ENCODE measurements at regions not wholly inside any gene's neighbourhood (a gene's known extent, or its start where the extent isn't known, plus 50 kb on each side); places are given as distances from the start of the nearest gene placed in this dataset.

DNA sequence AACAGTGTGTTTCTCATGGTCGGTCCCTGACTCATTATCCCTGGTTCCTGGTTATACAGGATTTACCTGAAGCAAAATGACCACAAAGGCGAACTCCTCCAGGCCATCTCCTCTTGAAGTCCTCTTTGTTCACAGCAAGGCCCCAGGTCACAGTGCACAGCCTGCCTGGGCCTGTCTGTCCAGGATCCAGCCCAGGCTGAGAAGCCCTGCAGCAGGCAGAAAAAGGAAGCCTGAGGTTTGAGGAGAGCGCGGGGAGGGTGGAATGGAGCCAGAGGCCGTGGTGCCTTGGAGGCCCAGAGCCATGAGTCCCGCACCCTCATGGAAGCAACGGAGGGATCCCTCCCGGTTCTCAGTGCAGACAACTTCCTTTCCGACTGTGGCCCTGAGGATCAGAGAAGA, 136.8 kb upstream of the IRF2BP2 start:
- no peak for DNase-seq

DNA sequence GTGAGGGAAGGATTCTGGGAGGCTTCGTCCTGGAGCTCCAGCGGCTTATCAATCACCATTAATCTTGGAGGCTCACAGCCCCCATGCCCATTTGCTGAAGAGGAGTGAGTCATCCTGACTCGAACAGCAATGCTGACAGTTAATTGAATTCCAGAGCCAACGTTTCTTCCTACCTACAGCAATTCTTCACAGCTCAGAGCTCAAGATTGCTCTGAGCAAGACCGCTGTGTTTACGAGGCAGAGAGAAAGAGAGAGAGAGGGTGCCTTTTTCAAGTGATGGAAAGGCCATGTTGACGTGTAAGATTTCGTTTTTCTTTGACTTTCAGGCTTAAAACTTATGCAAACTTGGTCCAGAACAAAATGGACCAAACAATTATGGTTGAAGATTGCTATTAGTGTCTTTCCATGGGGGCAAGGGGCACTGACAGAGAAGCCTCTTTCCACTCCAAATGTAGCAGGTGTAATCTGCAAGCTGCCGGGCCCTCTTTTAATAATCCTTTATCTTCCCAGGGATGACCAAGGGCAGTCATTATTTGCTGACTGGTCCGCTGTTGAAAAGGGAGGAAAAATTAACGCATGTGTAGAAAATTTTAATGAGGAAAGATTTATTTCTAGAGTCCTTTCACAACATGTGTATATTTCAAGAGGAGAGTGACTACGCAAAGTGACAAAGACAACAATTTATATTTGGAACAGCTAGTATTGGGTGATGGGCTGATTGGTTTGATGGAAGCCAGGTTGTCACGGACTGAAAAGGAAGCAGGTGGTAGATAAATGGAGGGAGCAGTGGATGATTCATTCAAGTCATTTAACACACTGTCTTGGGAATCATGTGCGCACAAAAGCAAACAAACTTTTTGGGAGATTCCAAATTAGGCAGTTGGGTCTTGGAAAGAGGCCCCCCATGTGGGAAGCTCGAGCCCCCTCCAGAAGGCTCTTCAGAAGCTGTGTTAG, 136.1 kb upstream of the IRF2BP2 start:
- DNase-seq, result no peak

DNA sequence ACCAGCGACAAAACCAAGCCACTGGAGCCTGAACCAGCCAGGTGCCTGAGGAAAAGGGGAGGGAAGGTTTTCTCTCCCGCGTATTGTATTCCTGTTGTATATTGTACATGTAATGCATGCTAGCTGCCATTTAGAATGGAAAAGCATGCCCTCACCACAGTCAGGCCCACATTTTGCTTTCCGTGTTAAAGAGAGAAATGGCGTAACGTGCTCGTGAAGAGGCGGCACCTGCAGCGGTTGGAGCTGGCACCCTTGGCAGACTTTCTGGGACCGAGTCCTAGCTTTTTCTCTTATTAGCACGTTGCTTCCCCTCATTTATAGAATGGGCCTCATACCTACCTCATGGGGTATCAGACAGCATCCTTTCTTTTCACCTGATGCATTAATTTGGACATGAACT, 135.3 kb upstream of the IRF2BP2 start:
- no peak for DNase-seq

DNA sequence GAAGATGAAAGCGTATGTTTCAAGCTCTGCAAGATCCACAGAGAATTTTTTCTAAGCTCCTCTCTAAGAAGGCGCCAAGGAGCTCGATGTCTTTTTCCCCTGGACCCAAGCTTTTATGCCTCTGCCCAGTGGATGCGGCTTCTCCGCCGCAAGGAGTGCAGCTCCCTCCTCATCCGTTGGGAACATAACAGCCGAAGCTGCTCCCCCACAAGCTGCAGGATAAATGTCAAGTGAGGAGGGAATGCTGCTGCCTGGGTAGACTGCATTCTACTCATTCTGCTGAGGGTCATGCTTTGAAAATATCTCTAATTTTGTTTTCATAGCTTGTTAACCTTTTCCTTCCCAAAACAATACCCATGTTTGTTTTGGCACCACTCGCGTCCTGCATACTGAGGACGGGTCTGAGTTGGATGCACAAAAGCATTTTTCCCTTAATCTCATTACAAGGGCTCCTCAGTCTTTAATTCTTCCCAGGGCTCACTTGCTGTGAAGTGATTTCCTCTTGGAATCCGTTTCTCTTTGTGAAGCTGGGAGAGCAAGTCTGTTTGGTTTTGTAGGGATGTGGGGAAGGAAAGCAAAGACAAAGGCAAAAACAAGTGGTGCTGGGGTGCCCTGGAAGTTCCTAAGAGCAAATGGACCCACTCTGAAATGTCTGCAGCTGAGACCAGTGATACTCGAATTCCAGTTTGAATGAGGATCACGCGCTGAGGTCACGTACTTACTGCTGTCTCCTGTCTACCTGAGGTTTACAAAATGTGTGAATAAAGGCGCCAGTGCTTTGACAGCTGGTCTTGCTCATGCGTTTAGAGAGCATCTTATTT, 134.0 kb upstream of the IRF2BP2 start:
- DNase-seq, result no peak

DNA sequence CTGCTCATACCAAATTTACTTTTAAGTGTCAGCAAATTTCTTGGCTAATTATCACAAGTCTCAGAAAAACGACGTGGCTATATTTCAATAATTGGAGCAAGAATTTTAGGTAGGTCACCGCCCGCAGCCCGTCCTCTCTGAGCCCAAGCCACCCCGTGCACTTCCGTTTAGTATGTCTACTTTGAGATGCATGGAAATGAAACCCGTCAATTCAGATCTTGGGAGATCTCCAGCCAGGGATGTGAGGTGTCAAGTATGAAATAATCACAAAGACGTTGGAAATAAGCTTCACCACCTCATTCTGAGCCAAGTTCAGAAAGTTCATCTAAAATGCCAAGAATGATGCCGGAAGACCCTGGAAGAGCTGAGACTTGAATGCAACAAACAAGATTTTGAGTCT, 132.6 kb upstream of the IRF2BP2 start:
- DNase-seq, result no peak

DNA sequence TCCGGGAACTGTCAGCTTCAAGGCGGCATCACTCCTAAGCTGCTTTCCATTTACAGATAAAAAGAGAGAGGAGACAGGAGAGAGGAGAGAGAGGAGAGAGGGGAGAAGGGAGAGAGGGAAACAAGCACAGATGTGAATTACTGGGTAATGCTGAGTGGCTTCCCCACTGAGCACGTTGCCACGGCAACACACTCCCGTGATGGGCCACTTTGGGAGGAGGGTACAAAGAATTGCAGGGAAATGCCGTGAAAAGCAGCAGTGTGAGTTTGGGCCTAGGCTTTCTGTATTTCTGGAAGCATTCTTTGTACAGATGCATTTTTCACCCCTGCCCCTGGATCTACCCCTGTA, 128.0 kb upstream of the IRF2BP2 start:
- peak; percentile 57 for DNase-seq

DNA sequence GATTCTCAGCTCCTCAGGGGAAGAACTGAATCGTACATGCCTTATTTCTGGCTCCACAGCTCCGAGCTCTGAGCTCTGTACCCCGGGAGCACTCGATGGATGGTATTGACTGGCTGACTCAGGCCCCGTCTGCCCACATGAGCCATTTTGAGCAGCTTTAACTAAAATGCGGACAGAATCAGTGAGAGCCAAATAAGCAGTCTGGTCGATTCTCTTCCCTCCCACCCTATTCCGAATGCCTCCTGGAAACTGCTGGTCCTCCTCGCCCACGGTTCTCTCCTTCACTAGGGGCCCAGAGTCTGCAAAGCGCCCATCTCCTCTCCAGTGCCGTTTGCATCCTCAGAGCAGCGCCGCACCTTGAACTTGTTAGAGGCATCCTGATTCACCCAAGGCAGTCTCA, 125.9 kb upstream of the IRF2BP2 start:
- DNase-seq, result no peak

DNA sequence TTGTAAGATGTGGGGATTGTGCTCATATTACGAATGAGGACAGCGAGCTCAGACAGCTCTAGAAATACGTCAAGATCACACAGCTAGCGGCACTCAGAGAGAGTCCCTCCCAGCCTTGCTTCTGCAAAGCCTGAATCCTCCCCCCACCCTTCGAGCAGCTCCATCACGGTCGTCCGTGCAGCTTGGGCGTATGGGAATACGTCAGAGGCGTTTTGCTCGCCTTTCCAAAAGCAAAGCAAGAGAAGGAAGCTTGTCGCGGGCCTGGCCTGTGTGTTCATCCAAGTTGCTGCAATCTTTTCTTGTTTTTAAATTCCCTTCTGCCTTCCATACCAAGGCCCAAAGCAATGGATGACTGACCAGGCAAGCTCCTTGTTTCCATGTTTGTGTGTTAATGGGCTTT, 125.5 kb upstream of the IRF2BP2 start:
- no peak for DNase-seq

DNA sequence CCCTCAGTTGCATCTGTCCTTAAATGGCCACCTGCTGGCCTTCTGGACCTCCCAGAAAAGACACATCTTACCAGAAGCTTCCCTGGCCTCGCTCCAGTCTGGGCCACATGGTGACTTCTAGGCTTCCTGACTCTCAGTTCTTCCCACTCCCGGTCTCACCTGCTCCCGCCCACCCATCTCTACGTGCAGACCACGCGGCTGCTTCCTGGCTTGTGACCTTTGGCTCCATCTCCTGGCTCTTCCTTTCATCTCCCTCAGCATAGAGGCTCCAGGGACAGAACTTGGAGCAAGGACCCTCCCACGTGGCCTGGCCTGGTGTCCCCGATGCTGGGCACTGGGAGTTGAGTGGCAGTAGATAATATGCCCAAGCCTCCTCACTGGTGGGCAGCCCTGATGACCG, 124.9 kb upstream of the IRF2BP2 start:
- no peak for DNase-seq

DNA sequence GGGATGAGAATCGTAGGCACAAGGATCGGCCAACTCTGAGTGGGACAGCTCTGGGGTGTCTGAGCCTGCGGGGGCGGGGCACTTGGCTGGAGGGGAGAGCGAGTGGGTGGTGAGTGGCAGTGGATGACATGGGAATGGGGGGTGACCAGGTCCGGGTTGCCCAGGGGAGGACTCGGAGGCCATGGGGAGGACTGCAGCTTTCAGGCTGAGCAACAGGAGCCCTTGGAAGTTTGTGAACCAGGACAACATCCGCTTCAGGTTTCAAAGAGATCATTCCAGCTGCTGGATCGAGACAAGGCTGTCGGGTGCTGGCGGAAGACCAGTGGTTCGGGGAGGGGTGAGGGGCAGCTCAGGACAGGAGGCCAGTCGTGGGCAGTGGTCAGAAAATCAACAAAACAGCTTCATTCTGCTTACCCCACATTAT, 124.4 kb upstream of the IRF2BP2 start:
- no peak for DNase-seq

DNA sequence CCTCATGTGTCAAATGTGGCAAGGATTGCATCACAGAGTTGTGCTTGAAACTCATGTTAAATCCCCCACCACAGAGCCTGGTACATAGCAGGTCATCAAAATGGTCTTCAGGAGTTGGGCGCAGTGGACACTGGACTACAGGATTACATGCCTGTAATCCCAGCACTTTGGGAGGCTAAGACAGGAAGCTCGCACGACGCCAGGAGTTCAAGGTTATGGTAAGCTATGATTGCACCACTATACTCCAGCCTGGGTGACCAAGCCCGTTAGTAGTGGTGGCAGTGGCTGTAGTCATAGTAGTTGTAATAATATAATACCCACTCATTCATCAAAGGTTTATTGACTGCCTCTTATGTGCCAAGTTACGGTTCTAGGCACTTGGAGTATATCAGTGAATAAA, 123.4 kb upstream of the IRF2BP2 start:
- no peak for DNase-seq

DNA sequence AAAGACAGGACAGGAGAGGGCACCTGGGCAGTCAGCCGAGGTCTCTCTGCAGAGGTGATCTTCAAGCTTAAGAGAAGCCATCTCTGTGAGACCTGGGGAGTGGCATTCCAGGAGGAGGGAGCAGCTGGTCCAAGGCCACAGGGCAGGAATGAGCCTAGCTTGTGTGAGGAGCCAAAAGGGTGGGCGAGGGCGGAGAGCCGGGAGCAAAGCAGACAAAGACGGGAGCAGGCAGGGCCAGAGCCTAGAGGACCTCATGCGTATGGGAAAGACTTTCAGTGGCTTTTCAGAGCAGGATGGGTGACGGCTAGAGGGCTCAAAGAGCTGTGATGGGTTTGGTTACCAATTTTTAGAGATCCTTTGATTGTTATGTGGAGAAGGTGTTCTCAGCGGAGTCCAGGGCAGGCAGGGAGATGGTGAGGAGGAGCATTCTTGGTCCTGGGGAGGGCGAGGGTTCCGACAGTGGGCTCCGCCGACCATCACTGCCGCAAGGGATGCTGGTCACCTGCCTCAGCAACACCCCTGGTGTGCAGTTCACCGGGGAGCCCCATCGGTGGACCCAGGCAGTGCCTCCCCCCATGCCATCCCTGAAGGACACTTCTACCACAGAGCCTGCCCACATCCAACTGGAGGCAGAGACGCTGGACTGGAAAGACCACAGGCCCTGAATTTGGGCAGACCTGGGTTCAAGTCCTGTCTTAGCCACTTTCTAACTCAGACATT, 122.9 kb upstream of the IRF2BP2 start:
- DNase-seq, result no peak

DNA sequence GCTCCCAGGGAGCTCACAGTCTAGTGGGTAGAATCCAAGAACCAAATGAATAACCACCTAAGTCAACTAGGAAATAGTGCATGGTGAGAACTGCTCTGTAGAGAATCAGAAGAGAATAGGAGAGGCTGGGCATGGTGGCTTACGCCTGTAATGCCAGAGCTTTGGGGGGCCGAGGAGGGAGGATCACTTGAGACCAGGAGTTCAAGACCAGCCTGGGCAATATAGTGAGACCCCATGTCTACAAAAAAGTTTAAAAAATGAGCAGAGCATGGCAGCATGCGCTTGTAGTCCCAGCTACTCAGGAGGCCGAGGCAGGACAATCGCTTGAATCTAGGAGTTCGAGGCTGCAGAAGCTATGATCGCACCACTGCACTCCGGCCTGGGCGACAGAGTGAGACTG, 122.3 kb upstream of the IRF2BP2 start:
- DNase-seq, result no peak

DNA sequence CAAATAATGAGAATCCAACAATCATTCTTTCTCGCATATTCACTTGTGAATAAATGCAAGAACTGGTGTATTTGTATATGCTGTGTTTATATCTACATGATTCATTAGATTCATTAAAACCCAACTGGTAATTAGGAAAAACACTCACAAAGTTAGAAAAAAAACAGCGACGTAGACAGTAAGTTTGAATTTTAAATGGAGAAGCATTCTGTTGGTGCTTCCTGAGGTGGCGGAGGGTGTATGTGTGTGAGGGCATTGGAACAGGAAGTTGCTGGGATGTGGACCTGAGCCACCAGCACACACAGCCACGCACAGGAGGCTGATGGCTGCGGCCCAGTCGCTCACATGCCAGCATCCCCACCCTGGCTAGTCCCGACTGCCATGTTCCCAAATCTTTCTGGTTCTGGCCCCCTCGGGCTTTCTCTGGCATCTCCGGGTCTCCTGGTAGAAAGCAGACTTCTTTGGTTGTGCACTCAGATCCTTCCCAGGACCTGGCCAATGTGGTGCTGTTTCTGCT, 121.6 kb upstream of the IRF2BP2 start:
- no peak for DNase-seq

DNA sequence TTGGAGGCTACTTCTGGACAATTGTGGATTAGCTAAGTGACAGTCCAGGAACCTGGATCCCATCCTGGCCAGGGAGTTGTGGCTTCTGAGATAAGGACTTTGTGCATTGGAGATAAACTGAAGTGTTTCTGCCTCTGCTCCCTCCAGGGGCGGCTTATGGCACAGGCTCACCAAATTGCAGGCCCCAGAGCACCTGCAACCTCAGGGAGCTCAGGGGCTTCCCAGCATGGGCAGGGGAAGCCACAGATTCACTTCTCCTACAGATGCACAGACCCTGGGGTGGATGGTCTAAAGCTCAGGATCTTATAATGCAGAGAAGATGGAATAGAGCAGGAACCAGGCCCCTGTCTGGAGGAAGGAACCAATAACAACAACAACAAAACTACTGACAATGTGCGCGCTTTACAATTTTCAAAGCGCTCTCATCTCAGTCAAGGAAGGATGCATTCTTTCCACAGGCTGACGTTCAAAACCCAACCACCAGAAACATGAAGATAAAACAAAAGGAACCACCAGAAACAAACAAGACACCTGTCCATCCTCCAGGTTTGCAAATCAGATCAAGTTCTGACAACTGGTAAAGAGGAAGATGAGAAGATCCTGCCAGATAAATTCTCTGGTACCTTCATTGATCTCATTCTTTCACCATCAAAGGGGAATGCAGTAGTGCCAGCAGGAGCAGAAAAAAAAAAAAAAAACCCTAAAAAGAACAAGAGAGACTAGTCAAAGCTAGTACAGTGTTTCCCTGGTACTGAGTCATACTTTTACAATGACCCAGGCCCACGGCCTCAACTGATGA, 121.0 kb upstream of the IRF2BP2 start:
- DNase-seq, result no peak

DNA sequence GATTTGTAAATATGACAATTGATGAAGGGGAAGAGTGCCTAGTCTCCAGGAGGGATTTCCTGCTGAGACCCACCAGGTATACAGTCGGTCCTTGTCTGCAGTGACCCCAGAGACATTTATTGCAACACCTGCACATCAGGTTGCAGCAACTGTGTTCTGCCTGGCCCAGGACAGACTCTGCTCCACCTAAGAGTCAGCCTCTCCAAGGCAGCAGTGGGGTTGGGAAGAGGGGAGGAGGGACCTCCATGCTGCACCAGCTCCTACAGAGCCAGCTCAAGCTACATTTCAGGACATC, 120.4 kb upstream of the IRF2BP2 start:
- DNase-seq, result no peak

DNA sequence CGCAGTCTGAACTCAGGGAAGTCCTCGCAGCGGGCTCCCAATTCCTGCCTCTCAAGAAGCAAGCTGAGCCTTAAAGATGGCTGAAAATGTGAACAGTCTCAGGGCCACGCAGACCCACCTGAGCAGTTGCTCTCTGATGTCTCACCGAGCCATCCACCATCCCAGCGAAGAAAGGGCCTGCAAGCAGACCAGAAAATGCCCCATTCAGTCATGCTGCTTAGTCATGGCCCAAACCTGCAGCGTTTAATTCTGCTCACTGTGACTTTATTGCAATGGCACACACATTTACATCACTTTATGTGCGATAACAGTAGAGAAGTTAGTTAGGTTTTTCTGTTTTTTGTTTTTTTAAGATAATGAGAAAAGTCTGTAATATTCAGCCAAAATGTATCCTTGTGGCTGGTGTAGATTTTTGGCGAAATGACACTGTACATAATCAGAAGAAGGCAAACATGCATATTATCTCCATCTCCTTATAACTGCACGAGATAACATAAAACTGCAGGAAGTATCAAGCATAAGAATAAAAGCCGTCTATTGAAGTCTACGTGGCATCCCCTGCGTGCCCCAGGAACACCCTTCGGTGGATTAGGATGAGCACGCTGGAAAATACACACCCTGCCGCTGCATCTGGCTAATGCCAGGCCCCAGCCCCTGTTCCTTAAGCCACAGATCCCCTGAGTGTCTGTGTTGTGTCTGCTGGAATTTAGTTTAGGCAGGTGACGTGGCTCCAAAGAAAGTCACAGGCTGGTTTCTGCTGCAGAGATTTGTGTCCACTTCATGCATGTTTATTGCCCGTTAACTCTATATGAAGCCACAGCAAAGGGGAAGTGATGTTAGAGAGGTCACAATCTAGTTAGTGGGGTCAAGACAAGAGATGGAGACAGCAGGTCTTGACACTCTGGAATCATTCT, 119.8 kb upstream of the IRF2BP2 start:
- no peak for DNase-seq

DNA sequence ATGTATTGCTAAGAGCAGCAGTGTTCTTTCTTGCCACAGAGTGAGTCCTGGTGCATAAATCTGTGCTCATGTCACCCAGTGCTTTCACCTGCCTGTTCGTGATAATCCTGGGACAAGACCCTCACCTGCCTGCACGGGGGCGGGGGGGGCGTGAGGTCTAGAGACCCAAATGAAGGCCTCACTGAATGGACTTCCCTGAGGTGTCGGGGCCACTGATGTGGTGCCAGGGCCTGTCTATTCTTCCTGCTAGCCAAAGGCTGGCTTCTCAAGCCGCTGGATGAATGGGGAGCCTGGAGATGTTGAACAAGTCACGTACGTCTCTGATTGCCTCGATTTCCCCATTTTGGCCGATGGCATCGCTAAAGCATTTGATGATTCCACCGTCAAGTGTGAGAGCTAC, 118.8 kb upstream of the IRF2BP2 start:
- DNase-seq, result no peak

DNA sequence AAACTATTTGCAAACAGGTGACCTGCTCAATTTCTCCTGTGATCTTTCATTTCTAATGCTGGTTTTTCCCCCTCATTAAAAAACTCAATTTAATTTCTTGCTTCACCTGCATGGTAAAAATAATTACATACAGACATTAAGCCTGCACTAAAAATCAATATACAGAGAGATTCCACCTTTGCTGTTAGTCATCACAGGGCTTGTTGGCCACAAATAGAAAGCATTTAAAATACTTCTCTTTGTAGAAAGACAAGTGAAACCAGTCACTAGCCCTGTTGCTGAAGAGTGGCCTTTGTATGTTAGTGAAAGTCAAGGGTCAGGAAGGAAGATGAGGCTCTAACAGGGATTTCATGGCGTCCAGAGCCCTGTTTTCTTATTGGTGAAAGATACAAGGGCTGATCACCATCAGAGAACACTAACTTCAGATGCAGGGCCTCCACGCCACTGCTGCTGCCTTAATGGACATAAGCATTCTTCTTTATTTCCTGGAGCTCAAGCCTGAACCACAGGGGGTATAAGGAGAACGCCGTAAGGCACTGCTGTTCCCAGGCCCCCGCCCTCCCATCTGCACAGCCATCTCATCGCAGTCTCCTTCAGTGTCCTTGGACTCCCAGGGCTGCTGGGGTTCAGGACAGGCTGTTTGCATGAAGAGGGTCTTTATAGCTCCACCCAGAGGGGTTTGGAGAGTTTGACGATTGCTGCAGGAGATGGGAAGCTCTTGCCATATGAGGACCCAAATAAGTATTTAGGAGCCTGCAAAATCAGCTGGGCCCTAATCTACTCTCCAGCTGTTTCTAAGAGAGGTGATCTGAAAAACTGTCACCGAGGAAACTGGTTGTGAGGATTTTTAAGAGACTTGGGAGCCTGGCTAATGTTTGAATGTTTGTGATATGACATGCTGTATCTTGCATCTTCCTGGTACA, 117.3 kb upstream of the IRF2BP2 start:
- no peak for DNase-seq

DNA sequence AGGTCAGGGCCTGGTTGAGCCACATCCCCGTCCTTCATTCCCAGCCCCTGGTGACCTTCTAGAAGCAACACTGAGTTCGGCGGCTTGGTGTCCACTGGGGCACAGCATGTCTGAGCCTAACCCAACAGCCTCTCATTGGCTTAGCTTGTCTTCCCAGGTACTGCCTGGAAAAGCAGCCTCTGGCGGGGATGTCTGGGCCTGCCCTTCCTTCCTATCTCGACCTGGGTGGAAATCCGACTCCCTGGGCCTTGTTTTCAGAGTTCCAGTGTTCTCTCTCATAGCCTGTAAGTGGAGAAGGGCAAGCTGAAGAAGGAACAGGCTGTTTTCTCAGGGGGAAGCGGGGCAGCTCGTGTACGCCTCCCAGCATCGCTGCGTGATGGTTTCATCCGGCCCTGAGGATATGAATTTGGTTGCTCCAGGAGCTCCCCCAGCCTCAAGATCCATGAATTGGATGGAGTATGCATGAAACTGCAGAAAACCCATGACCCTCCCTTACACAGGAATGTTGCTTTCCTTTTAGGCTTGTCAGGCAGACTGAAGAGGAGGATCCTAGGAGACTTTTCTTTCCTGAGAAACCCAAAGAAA, 116.5 kb upstream of the IRF2BP2 start:
- no peak for DNase-seq
